SK-N-MC (cell line): ENCODE measurements at regions not wholly inside any gene's neighbourhood (a gene's known extent, or its start where the extent isn't known, plus 50 kb on each side); places are given as distances from the start of the nearest gene placed in this dataset.

ENCODE experiments used
- DNase-seq: peaks from one replicate; pipeline ENCODE4 v3.0.0-alpha.2; 2011; ENCODE audit warnings: low read depth, low spot score
- H3K27ac ChIP-seq: fragments of 200-600 bp; sonication (generic); 2 replicates; pipeline ENCODE4 v1.5.1; 2016; ENCODE audit warnings: mixed run types
- H3K36me3 ChIP-seq: fragments of 200-600 bp; sonication (generic); 2 replicates; pipeline ENCODE4 v1.6.1; 2017; ENCODE audit warnings: antibody characterized with exemption, low read length, mixed read lengths; ENCODE audit not compliant: insufficient read depth
- H3K4me3 ChIP-seq: fragments of 200-600 bp; sonication (generic); 2 replicates; pipeline ENCODE4 v1.5.1; 2016
- H3K9ac ChIP-seq: fragments of 200-600 bp; sonication (generic); 2 replicates; pipeline ENCODE4 v1.8.0; 2017; ENCODE audit warnings: mixed run types, mixed read lengths; ENCODE audit not compliant: insufficient read length
- H3K9me3 ChIP-seq: fragments of 200-600 bp; sonication (generic); 2 replicates; pipeline ENCODE4 v1.6.1; 2017; ENCODE audit warnings: low read depth, mild to moderate bottlenecking, antibody characterized with exemption, low read length, moderate library complexity, mixed read lengths
- EZH2 ChIP-seq: fragments of 200-600 bp; sonication (generic); IDR thresholded peaks from one replicate; pipeline ENCODE4 v1.6.1; 2017; ENCODE audit warnings: antibody characterized with exemption
- FOXP2 ChIP-seq: optimal IDR thresholded peaks from 2 replicates; pipeline ENCODE3; 2011; ENCODE audit warnings: mild to moderate bottlenecking, moderate library complexity; ENCODE audit not compliant: insufficient read depth; ENCODE audit errors: extremely low read length, control extremely low read depth
- POLR2AphosphoS5 ChIP-seq: IDR thresholded peaks from 2 replicates; pipeline ENCODE4 v1.6.1; 2012; ENCODE audit warnings: mild to moderate bottlenecking, low read depth, low read length, borderline replicate concordance

DNA sequence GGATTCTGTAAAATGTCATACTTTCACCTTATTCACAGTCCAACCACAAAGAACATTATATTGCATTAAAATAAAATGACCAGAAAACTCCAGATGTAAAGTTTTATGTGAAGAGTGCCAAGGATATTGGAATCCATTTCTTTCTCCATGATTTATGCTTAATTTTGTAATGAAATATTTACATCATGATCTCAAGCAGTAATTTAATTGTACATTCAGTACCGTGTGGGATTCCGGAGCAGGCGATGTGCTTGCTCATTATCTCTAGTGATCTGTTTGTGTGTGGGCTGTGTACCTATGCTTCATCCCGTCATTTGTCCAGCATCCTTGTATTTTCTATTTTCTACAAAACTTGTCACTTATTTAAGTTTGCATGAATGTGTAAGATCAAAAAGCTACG, 415.9 kb upstream of the SLC8A1 start:
- no peak overlapping the region for H3K27ac ChIP-seq
- H3K4me3 ChIP-seq, result no peak overlapping the region
- TF ChIP-seq POLR2AphosphoS5 (no peak), EZH2 (no peak), FOXP2 (no peak)
- no peaks in the 10 kb centered on the region for H3K36me3 ChIP-seq
- DNase-seq, result no peak
- no peak overlapping the region for H3K9ac ChIP-seq
- H3K9me3 ChIP-seq, result no peaks in the 10 kb centered on the region

DNA sequence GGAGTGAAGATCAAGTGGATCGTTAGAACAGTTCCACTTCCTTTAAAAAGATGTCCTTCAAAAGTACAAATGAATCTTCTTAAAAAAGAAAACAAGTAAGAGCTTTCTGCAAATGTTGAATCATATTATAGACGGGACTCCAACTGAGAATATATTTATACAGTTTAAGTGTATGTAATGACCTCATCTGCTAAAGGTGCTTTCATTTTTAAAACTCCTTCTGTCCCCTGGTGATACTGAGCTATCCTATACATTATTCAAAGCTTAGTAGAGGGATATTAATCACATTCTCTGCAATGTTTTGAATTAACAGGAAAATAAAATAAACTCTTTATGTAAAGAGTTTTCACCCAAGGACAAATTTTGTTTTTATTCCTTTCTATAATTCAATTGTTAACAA, 420.7 kb upstream of the SLC8A1 start:
- Histone ChIP-seq H3K4me3 (no peak overlapping the region), H3K27ac (no peak overlapping the region), H3K36me3 (no peaks in the 10 kb centered on the region), H3K9me3 (no peaks in the 10 kb centered on the region), H3K9ac (no peak overlapping the region)
- no peak for DNase-seq
- TF ChIP-seq FOXP2 (no peak), POLR2AphosphoS5 (no peak), EZH2 (no peak)

DNA sequence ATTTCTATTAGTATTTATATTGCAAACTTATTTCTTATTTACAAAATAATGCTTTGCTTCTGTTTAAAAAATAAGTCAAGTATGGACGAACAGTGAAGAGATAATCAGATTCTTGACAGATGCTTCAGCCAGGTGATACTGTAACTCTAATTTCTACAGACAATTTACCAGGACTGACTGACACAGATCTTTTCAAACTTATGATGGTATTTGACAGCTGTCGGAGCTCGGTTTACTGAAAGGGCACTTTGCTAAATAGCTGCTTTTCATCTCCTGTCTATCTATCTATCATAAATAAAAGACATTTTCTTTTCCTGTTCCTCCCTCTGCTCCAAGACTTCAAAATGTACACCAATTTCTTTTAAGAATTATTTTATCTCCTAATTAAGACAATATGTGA, 422.5 kb upstream of the SLC8A1 start:
- Histone ChIP-seq H3K9ac (no peak overlapping the region), H3K4me3 (no peak overlapping the region), H3K9me3 (no peaks in the 10 kb centered on the region), H3K27ac (no peak overlapping the region), H3K36me3 (no peaks in the 10 kb centered on the region)
- no peak for DNase-seq
- TF ChIP-seq EZH2 (no peak), FOXP2 (no peak), POLR2AphosphoS5 (no peak)

DNA sequence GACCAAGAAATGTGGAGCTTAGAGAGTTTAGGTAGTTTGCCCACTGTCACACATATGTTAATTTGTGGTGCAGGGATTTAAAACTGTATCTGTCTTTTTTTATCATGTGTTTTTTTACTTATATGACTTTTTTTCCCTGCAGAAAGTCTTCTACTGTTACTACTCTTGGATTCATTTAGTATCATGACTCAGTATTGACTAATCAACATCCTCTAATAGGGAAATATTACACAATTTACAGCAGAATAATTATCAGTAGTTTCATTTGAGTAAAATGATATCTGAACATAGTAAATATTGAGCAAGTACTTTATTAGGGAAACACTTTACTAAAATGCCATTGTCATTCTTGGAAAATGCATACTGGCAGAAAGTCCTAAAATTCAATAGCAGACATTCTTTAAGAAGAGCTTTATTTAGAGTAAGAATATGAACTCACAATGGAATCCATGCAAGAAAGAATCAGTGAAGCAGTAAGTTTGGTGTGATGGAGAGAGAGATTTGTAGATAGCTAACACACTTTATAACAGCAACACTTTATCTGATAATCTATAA, 425.9 kb upstream of the SLC8A1 start:
- H3K9ac ChIP-seq, result no peak overlapping the region
- no peak for TF ChIP-seq FOXP2
- no peak for TF ChIP-seq POLR2AphosphoS5
- TF ChIP-seq EZH2, result no peak
- no peaks in the 10 kb centered on the region for H3K9me3 ChIP-seq
- H3K36me3 ChIP-seq, result no peaks in the 10 kb centered on the region
- no peak overlapping the region for H3K4me3 ChIP-seq
- H3K27ac ChIP-seq, result no peak overlapping the region
- no peak for DNase-seq

DNA sequence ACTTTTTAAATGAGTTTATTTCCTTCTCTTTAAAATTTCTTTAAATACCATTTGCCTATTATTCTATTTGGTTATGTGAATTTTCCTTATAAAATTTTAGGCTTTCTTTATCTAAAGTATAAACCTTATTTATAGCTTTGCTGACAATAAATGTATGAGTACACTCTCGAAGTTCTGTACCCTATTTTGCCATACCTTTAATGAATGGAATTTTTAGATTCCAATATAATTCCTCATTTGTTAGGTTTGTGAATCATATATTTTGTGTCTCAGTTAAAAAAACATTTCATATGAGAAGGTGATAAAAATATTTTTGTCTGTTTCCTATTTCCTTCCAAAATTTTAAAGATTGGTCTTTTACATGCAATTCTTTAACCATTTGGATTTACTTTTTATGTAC, 427.4 kb upstream of the SLC8A1 start:
- no peak for TF ChIP-seq POLR2AphosphoS5
- no peak for TF ChIP-seq FOXP2
- no peak for TF ChIP-seq EZH2
- Histone ChIP-seq H3K4me3 (no peak overlapping the region), H3K27ac (no peak overlapping the region), H3K36me3 (no peaks in the 10 kb centered on the region), H3K9ac (no peak overlapping the region), H3K9me3 (no peaks in the 10 kb centered on the region)
- DNase-seq, result no peak

DNA sequence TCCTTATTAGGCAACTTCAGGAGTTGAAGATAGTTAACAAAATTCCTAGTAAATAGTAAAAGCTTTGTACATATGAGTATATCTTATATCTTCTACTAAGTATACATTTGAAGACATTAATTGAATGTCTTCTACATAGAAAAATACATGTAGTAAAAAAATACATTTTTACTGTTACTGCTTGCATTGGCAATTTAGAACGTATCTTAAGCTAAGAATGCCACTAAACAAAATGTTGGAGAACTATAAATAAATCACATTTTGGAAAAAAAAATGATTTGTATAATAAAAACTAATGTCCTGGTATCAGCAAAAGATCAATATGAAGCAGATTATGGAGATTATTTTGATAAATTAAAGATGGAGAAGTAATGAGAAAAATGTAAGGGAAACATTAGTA, 434.2 kb upstream of the SLC8A1 start:
- Histone ChIP-seq H3K9me3 (no peaks in the 10 kb centered on the region), H3K4me3 (no peak overlapping the region), H3K27ac (no peak overlapping the region), H3K36me3 (no peaks in the 10 kb centered on the region), H3K9ac (no peak overlapping the region)
- no peak for TF ChIP-seq EZH2
- no peak for DNase-seq

DNA sequence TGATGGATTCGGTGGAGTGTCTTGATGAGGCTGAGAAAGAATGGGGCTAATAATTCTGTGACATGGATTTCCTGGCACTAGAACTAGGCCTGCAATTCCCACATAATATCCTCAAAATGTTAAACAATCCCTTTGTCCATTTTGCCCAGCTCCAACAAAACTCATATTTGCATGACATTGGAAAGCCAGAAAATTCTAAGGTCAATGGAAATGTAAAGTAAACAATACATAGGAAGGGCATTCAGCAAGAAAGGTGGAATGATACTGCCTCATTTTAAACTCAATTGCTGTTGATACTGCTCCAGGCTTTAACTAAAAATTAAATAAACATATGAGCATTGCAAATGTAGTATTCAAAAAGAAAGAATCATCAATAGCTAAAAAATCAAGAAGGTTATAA, 434.8 kb upstream of the SLC8A1 start:
- TF ChIP-seq EZH2 (no peak), POLR2AphosphoS5 (no peak), FOXP2 (no peak)
- no peaks in the 10 kb centered on the region for H3K9me3 ChIP-seq
- H3K4me3 ChIP-seq, result no peak overlapping the region
- no peaks in the 10 kb centered on the region for H3K36me3 ChIP-seq
- no peak overlapping the region for H3K9ac ChIP-seq
- H3K27ac ChIP-seq, result no peak overlapping the region
- no peak for DNase-seq

DNA sequence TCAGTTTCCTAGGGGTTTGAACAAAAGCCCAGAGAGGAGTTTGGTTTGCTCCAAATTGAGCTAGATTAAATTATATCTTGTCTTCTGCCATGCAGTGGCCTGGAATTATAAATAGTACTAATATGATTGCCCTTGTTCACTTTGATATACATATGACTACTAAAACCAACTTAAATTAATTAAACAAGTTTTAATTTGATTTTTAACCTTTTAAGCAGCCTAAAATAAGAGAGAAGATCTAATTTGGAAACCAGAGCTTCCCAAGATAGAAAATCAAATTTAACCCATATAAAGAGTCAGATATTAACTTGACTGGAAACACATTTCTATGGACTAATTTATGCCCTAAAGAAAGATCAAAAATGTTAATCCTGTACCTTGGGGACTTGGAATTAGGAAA, 444.5 kb upstream of the SLC8A1 start:
- no peak overlapping the region for H3K9ac ChIP-seq
- no peaks in the 10 kb centered on the region for H3K36me3 ChIP-seq
- no peak overlapping the region for H3K27ac ChIP-seq
- no peak overlapping the region for H3K4me3 ChIP-seq
- no peaks in the 10 kb centered on the region for H3K9me3 ChIP-seq
- DNase-seq, result no peak
- no peak for TF ChIP-seq EZH2
- TF ChIP-seq FOXP2, result no peak
- TF ChIP-seq POLR2AphosphoS5, result no peak

DNA sequence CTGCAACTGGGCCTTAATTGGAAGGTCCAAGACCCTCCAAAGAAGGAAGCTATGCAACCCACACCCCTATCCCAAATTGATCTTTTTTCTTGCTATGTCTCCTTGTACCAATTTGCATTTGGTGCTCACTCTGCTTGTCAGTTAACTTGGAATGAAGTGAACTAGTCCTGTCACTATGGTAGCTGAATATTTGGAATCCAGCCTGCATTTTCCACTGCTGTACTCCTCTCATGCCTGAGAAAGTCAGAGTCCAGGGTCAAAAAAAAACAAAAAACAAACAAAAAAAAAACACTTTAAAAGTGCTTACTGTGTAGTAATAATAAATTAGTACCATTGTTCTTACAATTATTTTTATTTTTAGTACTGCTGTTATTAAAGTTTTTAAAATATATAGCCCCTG, 462.8 kb upstream of the SLC8A1 start:
- Histone ChIP-seq H3K9ac (no peak overlapping the region), H3K4me3 (no peak overlapping the region), H3K27ac (no peak overlapping the region), H3K36me3 (no peaks in the 10 kb centered on the region), H3K9me3 (no peaks in the 10 kb centered on the region)
- no peak for DNase-seq
- TF ChIP-seq EZH2 (no peak), POLR2AphosphoS5 (no peak), FOXP2 (no peak)

DNA sequence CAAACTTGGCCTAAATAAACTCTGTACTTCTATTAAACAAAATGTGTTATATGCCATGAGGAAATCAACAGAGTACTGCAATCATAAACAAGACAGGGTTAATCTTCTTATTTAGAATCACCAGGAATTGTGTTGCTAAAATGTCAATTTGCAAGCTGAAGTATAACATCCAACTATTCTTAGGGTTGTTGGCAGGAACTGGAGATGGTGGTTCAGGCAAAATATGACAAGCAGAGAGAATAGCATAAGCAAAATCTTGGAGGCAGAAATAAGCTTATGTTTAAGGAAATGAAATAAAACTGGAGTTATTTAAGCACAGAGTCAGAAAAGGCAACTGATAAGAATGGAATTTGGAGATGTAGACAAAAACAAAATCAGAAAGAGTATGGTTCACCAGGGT, 463.8 kb upstream of the SLC8A1 start:
- no peak overlapping the region for H3K9ac ChIP-seq
- no peaks in the 10 kb centered on the region for H3K36me3 ChIP-seq
- H3K27ac ChIP-seq, result no peak overlapping the region
- no peak overlapping the region for H3K4me3 ChIP-seq
- TF ChIP-seq POLR2AphosphoS5 (no peak), FOXP2 (no peak), EZH2 (no peak)
- no peaks in the 10 kb centered on the region for H3K9me3 ChIP-seq
- DNase-seq, result no peak
